HG03025 (cell line): ENCODE measurements at regions not wholly inside any gene's neighbourhood (a gene's known extent, or its start where the extent isn't known, plus 50 kb on each side); places are given as distances from the start of the nearest gene placed in this dataset.
"Not testable (repeated sequence)": the region's sequence is repeated elsewhere in the genome, so short reads cannot be mapped to it uniquely, and the experiment has no call there.

Source experiments
- ATAC-seq: cut with Tn5 transposase; IDR thresholded peaks from one replicate; pipeline ENCODE4 v1.9.1; 2021; ENCODE audit warnings: mild to moderate bottlenecking, moderate library complexity; ENCODE audit not compliant: unreplicated experiment, low FRiP score

- not testable (repeated sequence) for ATAC-seq
Measured at GRCh38 chr7:76852787-76853584, 179.2 kb downstream of the SPDYE17 start.

GRCh38 chr7:76852362-76852761, 179.8 kb downstream of the SPDYE17 start:
- ATAC-seq = not testable (repeated sequence)

- not testable (repeated sequence) for ATAC-seq
Measured at GRCh38 chr7:76851617-76852016, 180.5 kb downstream of the SPDYE17 start.

- not testable (repeated sequence) for ATAC-seq
Measured at GRCh38 chr7:76849887-76850563, 182.1 kb downstream of the SPDYE17 start.

GRCh38 chr7:76839879-76840278, 192.3 kb downstream of the SPDYE17 start:
- ATAC-seq = not testable (repeated sequence)

- ATAC-seq = not testable (repeated sequence)
Measured at GRCh38 chr7:76839214-76839613, 192.9 kb downstream of the SPDYE17 start.

GRCh38 chr7:76838357-76838756, 193.8 kb downstream of the SPDYE17 start:
- ATAC-seq = not testable (repeated sequence)

- ATAC-seq = not testable (repeated sequence)
Measured at GRCh38 chr7:76829233-76829632, 202.2 kb upstream of the POMZP3 start.

GRCh38 chr7:76826181-76826580, 199.1 kb upstream of the POMZP3 start:
- not testable (repeated sequence) for ATAC-seq

- ATAC-seq = not testable (repeated sequence)
Measured at GRCh38 chr7:76809856-76810255, 182.8 kb upstream of the POMZP3 start.

- ATAC-seq = not testable (repeated sequence)
Measured at GRCh38 chr7:76807588-76808100, 180.6 kb upstream of the POMZP3 start.

GRCh38 chr7:76806460-76806859, 179.4 kb upstream of the POMZP3 start:
- not testable (repeated sequence) for ATAC-seq

- ATAC-seq = not testable (repeated sequence)
Measured at GRCh38 chr7:76806010-76806409, 178.9 kb upstream of the POMZP3 start.

- not testable (repeated sequence) for ATAC-seq
Measured at GRCh38 chr7:76805262-76805661, 178.2 kb upstream of the POMZP3 start.

- not testable (repeated sequence) for ATAC-seq
Measured at GRCh38 chr7:76797639-76798038, 170.6 kb upstream of the POMZP3 start.

- not testable (repeated sequence) for ATAC-seq
Measured at GRCh38 chr7:76780693-76781092, 153.6 kb upstream of the POMZP3 start.

GRCh38 chr7:76774279-76774678, 147.2 kb upstream of the POMZP3 start:
- ATAC-seq = not testable (repeated sequence)

GRCh38 chr7:76771980-76772379, 144.9 kb upstream of the POMZP3 start:
- ATAC-seq = not testable (repeated sequence)

- ATAC-seq = not testable (repeated sequence)
Measured at GRCh38 chr7:76763977-76764376, 136.9 kb upstream of the POMZP3 start.

GRCh38 chr7:76760546-76761220, 133.6 kb upstream of the POMZP3 start:
- not testable (repeated sequence) for ATAC-seq

GRCh38 chr7:76739538-76739937, 112.5 kb upstream of the POMZP3 start:
- not testable (repeated sequence) for ATAC-seq
